GM19467 (cell line): ENCODE measurements at regions not wholly inside any gene's neighbourhood (a gene's known extent, or its start where the extent isn't known, plus 50 kb on each side); places are given as distances from the start of the nearest gene placed in this dataset.

Experiments used
- ATAC-seq: cut with Tn5 transposase; IDR thresholded peaks from one replicate; pipeline ENCODE4 v1.9.1; 2021; ENCODE audit warnings: mild to moderate bottlenecking, moderate library complexity; ENCODE audit not compliant: unreplicated experiment

DNA sequence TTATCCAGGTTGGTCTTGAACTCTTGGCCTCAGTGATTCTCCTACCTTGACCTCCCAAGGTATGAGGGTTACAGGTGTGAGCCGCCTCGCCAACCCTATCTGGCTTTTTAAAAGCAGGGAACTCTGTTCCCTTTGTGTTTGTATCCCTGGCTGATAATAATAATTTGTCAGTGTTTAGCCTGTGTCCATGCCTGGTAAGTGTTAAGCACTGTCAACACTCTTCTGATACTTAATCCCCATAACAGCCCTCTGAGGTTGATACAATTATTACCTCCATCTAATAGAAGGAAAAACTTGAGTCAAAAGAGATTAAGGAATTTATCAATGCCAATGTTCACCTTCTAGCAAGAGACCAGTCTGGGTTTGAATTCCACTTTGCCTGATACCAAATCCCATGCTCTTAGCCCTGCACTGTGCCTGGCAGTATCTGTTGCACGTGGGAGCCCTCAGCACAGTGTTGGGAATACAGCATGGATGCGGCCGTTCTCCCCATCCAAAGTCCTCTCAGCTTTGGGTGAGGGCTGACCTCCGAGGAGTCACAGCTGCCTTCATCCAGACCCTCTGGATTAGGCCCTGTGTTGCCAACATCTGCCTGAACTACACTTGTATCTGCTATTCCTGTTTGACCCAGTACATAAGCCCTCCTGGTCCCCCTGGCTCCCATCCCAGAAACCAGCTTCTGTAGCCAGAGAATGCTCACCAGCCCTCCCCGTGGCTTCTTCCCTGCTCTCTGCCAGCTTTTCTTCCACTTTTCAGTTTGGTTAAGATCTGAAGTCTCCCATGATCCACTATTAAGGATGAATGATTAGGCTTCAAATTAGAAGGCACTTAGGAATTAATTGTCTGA, 335.6 kb upstream of the ASIC2 start:
- no peak for ATAC-seq

DNA sequence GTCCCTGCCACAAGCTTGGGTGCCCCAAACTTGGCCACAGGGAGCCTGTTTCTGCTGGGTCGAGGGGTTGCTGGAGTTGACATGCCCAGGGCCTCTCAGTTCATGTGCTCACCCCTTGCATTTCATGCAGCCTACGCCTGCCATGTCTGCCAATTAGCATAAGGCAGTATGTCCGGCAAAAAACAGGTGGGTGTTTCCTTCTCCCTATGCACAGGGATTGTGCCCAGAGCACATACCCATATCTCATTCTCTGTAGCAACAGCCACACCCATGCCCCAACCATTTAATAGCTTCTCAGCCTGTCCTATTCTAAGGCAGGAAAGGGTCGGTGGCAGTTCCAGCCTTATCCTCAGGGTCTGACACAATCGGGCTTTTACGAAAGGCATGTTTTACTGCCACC, 340.4 kb upstream of the ASIC2 start:
- no peak for ATAC-seq

DNA sequence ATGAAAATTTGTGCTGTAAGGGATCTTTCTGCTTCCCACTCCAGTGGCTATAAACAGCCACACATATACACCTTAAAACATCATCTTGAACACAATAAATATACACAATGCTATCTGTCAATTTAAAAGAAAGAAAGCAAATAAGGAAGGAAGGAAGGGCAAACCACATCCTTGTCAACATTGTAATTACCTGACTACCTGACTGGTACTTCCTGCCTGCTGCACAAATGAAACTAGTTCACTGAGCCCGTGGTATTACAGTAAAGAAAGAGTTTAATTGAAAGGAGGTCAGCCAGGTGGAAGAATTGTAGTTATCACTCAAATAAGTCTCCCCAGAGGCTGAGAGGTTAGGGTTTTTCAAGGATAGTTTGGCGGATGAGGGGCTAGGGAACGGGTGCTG, 344.4 kb upstream of the ASIC2 start:
- no peak for ATAC-seq

DNA sequence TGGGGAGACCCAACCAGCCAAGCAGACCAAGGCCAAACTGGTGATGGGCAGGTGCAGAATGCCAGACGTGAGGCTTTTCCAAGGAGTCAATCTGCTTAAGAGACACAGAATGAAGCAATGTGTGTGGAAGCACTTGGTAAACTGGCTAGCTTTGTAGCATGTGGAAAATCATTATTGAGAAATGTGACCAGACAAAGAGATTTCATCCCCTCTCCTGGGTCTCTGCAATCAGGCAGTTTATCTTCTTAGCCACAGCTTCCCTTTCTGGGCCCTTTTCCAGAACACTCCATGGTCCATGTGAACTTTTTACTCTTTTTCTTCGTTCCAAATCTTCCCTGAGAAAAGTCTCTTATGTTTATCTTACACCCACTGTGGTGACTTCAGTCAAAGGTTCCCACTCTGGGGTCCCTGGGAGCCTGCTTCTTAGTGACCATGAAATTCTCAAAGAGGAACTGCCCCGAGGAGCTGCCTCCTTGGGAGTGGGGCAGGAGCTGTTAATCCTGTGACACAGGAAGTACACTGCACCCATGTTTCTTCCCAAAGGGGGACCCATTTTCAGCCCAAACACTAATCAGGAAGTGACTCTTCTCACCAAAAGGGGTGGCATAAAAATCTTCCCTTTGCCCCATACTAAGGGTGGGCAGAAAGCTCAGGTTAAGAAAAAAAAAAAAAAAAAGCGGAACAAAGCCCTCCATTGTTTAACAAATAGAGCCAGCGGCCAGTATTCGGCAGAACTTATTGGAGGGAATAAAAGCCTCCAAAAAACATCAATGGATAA, 346.2 kb upstream of the ASIC2 start:
- ATAC-seq, result no peak

DNA sequence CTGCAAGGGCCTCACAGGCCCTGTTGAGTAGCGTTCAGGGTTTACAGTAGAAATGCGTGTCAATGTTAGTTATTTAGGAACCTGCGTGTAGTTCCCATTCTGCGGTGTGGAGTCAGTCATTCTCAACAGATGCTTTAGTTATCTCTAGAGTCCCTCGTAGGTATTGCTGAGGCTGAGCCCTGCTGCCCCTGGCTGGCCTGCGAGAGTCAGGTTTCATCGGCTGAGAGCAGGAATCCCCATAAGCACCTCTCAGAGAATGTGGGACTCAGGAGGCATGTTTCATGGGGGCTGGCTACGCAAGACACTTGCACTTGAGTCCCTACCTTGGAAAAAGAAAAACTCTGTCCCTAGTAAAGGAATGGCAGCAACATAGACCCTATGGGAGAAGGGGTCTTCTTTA, 347.5 kb upstream of the ASIC2 start:
- no peak for ATAC-seq

DNA sequence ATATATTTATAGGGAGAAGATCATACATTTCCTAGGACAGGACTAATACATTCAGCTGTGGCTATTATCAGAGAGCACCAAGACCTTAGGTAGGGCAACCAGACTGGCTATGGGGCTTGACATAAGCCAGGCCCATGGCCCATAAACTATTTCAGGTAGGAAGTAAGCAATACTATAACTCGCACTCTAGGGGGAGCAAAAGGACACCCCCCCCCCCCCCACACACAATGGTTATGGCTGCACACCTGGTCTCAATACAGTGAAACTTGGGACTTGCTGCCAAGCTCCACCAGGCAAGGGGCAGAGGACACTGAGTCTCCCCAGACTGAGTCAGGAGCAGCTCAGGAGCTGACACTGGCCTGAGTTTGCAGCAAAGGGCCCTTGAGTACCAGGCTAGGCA, 348.9 kb upstream of the ASIC2 start:
- ATAC-seq, result no peak

DNA sequence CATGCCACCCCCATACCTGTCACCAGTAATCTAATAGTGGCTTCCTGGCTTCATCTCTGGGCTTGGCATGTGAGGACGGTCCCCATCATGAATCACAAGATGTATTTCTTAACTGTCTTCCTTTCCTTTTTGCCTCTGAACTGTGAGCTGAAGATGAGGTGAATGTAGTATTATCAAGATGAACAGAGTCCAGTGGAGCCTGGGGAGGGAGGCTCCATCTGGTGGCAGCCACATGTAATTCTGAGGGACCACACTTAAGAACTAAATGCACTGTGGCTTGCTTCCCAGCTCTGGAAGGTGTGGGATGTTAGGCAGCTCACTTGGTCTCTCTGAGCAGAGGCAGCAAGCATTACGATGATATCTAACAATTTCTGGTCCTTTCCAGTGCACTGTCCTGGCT, 354.9 kb upstream of the ASIC2 start:
- ATAC-seq, result no peak

DNA sequence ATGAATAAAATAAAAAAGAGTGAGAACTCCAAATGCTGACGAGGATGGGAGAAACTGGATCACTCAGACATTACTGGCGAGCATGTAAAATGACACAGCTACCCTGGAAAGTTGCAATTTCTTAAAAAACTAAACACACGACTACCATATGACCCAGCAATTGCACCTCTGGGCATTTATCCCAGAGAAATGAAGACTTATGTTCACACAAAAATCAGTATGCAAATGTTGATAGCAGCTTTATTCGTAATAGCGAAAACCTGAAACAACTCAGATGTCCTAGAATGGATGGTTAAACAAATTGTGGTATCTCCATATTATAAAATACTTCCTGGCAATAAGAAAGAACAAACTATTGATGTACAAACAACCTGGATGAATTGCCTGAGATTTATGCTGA, 357.2 kb upstream of the ASIC2 start:
- no peak for ATAC-seq

DNA sequence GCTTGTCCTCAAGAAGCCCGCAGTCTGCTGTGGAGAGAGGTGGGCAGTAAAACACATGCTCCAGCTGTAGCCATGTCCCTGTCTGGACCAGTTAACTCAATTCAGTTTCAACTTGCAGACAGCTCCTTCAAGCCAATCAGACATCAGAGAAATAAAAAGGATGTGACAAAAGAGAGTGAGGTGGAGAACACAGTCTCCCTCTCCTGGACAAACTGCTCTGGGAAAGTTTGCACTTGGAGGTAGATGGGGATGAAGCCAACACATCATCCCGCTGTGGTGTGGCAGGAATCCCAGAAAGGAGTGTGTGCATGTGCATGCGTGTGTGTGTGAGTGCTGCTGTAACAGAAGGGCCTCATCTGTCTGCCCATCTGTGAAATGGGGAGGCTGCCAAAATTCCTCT, 358.6 kb upstream of the ASIC2 start:
- ATAC-seq, result no peak

DNA sequence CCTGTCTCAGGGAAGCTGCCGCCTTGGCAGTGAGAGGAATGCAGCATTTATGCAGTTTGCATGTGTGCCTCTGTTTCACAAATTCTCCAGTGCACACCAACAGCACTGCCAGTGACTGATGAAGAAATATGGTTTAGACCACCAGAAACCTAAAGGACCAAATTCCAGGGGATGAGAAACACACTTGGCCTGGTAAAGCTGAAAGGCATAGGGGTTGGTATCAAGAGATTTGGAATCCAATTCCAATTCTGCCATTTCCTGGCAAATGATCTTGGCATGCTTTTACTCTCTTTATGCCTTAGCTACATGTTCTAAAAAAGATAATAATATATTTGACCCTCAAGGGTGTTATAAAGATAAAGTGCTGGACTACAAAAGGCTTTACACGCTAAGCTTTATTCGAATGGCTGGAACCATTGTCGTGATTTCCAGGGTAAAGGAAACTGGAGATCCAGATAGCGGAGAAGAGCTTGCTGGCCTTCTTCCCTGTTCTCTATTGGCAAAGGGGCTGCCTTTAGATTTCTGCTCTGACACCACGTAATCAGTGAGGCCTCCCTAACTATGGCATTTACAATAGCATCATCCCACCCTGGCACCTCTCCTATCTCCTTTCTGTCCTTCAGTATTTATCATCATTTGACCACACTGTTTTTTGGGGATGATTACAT, 359.8 kb upstream of the ASIC2 start:
- ATAC-seq, result no peak

DNA sequence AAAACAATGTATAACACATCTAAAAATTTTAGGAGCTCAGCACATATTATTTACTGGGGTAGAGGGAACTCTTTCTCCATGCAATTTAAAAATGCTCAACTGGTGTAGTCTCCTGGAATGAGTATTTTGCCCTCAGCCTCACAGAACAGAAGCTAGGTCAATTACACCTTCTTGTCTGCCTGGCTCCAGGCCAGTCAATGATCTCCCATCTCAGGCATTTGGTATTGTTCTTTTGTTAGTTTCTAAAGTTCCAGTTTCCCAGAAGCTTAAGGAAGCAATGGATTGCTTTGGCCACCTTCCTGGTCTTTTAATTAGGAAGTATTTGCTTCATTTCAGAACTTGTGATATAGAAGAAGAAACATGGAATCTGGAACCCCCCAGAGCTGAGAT, 360.3 kb upstream of the ASIC2 start:
- no peak for ATAC-seq

DNA sequence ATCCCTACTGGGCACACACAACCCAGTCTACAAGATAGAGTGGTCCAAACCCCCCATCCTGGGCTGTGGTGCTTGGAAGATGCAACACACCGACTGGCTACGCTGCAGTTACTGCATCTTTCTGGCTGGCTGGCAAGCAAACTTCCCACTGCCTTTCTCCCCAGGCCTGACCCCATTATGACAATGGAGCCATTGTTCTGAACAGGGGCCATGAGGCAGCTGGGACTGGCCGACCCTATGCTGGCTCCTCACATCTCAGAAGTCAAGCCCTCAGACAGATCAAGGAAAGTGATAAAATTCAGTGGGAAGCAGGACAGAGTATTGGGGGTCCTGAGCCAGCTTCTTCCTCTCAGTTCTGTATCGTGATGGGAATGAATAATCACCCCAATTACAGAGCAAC, 364.1 kb upstream of the ASIC2 start:
- ATAC-seq, result no peak

DNA sequence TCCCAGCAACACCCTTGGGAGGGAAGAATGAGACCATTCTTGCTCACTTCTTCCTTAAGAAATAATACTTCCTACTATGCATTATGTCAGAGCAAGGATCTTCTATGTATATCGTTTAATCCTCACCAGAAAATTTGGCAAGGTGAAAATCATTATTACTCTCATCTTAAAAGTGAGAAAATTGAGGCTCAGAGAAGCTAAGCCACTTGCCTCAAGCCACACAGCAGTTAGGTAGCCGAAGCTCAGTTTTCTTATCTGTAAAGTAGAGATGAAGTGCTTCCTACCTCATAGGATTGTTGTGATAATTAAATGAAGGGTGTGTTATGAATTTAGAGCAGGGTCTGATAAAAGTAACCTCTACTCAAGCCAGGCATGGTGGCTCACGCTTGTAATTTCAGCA, 368.9 kb upstream of the ASIC2 start:
- no peak for ATAC-seq

DNA sequence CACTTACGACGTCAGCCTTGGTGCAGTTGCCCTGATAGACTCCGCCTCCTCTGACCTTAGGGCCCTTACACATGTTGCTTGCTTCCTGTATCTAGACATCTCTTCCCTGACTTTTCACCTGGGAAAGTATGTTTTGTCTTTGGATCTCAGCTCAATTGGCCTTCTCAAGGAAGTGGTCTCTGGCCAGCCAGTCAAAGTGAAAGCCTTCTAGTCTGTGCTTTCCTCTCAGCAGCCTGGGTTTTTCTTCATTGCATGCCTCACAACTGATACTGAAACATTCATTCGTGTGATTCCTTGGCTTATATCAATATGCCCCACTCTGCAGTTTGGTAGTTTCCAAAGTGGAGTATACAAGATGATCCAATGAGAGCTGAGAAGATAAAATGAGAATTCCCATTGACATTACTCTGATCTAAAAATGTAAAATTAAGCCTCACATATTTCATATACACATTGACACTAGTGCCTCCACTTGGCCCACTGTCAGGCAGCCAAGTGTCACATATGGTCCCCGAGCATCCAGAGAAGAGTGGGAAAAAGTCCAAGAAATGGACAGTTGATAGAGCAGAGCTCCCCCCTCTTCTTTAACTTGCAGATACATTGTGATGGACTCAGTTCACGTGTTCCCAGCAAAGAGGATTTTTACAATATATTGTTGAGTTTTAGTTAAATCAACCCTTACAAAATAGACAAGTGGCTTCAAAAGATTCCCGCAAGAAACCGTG, 371.2 kb upstream of the ASIC2 start:
- ATAC-seq, result no peak

DNA sequence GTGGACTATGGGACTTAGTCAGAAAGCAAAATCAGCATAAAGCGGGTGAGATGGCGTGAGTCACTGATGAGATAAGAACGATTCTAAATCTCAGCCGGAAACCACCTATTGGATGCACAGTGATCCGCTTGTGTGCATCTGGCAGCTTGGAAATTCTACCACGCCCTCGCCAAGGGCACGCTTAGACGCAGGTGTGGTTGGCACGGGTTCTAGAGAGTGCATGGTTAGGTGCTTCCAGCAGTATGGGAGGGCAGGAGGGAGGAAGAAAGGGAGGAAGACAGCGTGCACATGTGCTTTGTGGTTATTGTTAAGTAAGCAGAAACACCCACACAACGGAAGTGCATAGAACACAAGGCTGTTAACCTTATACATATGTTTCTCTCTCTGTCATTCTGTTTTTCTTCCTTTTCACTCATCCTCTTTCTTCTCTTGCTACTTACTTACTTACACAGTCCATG, 374.0 kb upstream of the ASIC2 start:
- ATAC-seq, result no peak

DNA sequence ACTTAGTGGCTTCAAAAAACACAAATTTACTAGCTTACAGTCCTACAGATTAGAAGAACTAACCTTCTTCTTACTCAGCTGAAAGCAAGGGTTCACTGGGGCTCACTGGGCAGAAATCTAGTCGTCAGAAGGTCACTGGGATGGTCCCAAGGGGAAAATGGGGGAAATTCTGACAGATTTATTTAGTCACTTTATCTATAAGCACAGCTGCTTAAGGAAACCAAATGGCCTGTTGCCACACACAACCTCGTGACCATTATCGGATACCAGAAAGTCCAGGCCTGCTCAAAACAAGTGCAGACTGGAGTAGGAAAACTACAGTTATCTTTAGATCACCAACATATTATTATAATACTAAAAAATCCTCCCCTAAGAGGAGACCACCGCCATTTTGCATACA, 374.6 kb upstream of the ASIC2 start:
- no peak for ATAC-seq

DNA sequence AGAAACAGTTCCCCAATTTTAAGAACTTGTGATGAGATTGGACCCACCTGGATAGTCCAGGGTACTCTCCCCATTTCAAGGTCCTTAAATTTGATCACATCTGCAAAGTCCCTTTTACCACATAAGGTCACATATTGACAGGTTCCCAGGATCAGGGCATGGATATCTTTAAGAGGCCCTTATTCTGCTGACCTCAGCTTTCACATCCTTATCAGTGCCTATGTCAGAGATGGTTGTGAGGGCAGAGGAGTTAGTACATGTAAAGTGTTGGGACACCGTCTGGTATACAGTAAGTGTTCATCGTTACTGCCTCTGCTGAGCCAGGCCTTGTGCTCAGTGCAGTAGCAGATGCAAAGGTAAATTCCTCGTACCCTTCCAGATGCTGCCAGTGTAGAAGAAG, 375.4 kb upstream of the ASIC2 start:
- no peak for ATAC-seq

DNA sequence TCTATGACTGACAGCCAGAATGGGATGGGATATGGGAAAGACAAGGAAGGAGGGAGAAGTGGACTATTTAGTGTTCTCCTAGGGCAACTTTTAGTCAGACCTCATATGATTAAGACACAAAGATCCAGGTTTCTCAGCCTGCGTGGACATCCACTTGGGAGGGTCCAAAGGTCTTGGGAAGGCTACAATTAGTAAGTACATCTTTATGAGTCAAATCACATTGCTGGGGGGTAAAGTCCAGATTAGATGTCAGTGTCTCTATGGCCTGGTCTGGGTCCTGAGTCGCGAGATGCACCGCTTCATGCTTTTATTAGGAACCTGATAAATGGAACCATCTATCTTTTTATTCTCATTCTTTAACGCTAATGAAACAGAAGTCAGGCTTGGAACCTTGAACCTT, 378.4 kb upstream of the ASIC2 start:
- ATAC-seq, result no peak

DNA sequence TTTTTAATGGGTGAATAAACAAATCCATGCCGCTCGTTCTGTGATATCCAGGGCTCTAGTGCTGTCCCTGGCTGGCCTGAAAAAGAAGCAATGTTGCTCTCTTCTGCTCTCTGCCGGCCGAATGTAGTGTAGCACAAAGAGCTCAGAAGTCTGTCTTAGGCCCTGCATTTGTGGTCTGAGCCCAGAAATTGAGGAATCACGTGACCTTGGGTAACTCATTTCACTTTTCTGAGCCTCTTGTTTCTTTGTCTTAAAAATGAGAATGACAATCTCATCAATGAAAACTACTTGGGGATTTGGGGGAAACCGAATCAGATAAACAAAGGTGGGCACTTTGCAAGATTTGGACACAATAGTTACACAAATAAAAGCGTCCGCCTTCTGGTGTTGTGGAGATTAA, 381.6 kb upstream of the ASIC2 start:
- ATAC-seq, result no peak

DNA sequence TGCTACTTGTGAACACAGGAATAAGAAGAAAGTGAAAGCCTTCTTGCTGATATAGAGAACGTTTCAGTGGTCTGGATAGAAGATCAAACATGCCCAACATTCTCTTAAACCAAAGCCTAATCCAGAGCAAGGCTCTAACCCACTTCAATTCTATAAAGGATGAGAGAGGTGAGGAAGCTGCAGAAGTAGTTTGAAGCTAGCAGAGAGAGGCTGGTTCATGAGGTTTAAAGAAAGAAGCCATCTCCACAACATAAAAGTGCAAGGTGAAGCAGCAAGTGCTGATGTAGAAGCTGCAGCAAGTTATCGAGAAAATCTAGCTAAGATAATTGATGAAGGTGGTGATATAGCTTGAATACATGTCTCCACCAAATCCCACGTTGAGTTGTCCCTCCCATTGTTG, 383.3 kb upstream of the ASIC2 start:
- ATAC-seq, result no peak

DNA sequence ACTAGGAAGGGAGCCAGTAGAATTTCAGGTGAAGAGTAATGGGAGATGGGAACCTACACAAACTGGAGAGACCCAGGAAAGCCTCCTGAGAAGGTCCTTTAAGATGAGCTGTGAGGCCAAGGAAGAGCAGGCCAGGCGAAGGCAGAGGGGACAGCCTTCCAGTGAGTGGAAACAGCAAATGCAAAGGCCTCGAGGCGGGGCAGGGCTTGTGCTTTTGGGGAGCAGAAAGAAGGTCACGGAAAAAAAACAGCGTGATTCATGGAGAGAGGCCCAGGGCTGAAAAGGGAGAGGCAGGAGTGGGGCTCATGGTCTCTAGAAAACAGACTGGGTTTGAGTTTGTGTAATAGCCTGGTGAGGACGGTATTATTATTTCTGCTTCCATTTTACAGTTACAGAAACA, 386.5 kb upstream of the ASIC2 start:
- no peak for ATAC-seq
